ENCODE measurements at regions not wholly inside any gene's neighbourhood (a gene's known extent, or its start where the extent isn't known, plus 50 kb on each side); places are given as distances from the start of the nearest gene placed in this dataset.

GRCh38 chr18:78071776-78072175 is 822.1 kb downstream of the GALR1 start:
- TF ChIP-seq CTCF (IDR thresholded peaks at IDR 0.05) (no peak), POLR2A (IDR thresholded peaks at IDR 0.05) (no peak)
